Ishikawa (cell line): ENCODE measurements at regions not wholly inside any gene's neighbourhood (a gene's known extent, or its start where the extent isn't known, plus 50 kb on each side); places are given as distances from the start of the nearest gene placed in this dataset.

Experiments used
- CEBPB ChIP-seq: IDR thresholded peaks from 2 replicates; pipeline ENCODE4 v1.6.1; 2012
- CREB1 ChIP-seq: IDR thresholded peaks from 2 replicates; pipeline ENCODE4 v1.6.1; 2012; ENCODE audit warnings: low read depth
- EGR1 ChIP-seq: IDR thresholded peaks from 2 replicates; pipeline ENCODE4 v1.6.1; 2012
- EP300 ChIP-seq: IDR thresholded peaks from 2 replicates; pipeline ENCODE4 v1.6.1; 2012; ENCODE audit warnings: borderline replicate concordance
- FOXM1 ChIP-seq: IDR thresholded peaks from 2 replicates; pipeline ENCODE4 v1.6.1; 2012; ENCODE audit warnings: low read depth, borderline replicate concordance
- MAX ChIP-seq: IDR thresholded peaks from 2 replicates; pipeline ENCODE4 v1.6.1; 2012
- NFIC ChIP-seq: IDR thresholded peaks from 2 replicates; pipeline ENCODE4 v1.6.1; 2012
- RAD21 ChIP-seq: IDR thresholded peaks from 2 replicates; pipeline ENCODE4 v1.6.1; 2012; ENCODE audit warnings: low read depth
- REST ChIP-seq: IDR thresholded peaks from 2 replicates; pipeline ENCODE4 v1.6.1; 2012; ENCODE audit warnings: low read depth, mild to moderate bottlenecking
- TAF1 ChIP-seq: IDR thresholded peaks from 2 replicates; pipeline ENCODE4 v1.6.1; 2012; ENCODE audit warnings: low read depth, mild to moderate bottlenecking
- TCF12 ChIP-seq: IDR thresholded peaks from 2 replicates; pipeline ENCODE4 v1.6.1; 2012; ENCODE audit warnings: low read depth
- TEAD4 ChIP-seq: IDR thresholded peaks from 2 replicates; pipeline ENCODE4 v1.6.1; 2012
- USF1 ChIP-seq: IDR thresholded peaks from 2 replicates; pipeline ENCODE4 v1.6.1; 2012
- YY1 ChIP-seq: IDR thresholded peaks from 2 replicates; pipeline ENCODE4 v1.6.1; 2012; ENCODE audit warnings: low read depth
- ZBTB7A ChIP-seq: IDR thresholded peaks from 2 replicates; pipeline ENCODE4 v1.6.1; 2012; ENCODE audit warnings: low read depth

- TF ChIP-seq TCF12 = no peak
- no peak for TF ChIP-seq ZBTB7A
- TF ChIP-seq NFIC = no peak
- no peak for TF ChIP-seq EP300
- no peak for TF ChIP-seq USF1
- no peak for TF ChIP-seq FOXM1
- TF ChIP-seq YY1 = no peak
- no peak for TF ChIP-seq MAX
- TF ChIP-seq CREB1 = no peak
- no peak for TF ChIP-seq CEBPB
- no peak for TF ChIP-seq TAF1
- no peak for TF ChIP-seq TEAD4
- TF ChIP-seq RAD21 = no peak
- no peak for TF ChIP-seq REST
- no peak for TF ChIP-seq EGR1
Measured at GRCh38 chr3:127483005-127483641, 107.4 kb downstream of the TPRA1 start.

GRCh38 chr3:127482216-127483004, 108.1 kb downstream of the TPRA1 start:
- TF ChIP-seq TAF1 (no peak), EP300 (no peak), USF1 (no peak), RAD21 (no peak), ZBTB7A (no peak), CREB1 (no peak), MAX (no peak), TCF12 (no peak), TEAD4 (no peak), YY1 (no peak), EGR1 (no peak), REST (no peak), FOXM1 (no peak), NFIC (no peak), CEBPB (no peak)

GRCh38 chr3:127480196-127480954, 110.2 kb downstream of the TPRA1 start:
- TF ChIP-seq NFIC = no peak
- TF ChIP-seq TAF1 = no peak
- no peak for TF ChIP-seq TEAD4
- TF ChIP-seq FOXM1 = no peak
- TF ChIP-seq ZBTB7A = no peak
- TF ChIP-seq MAX = no peak
- TF ChIP-seq REST = no peak
- no peak for TF ChIP-seq USF1
